Testis (tissue), 2 donors: ENCODE measurements at regions not wholly inside any gene's neighbourhood (a gene's known extent, or its start where the extent isn't known, plus 50 kb on each side); places are given as distances from the start of the nearest gene placed in this dataset.
"Not testable (repeated sequence)": the region's sequence is repeated elsewhere in the genome, so short reads cannot be mapped to it uniquely, and the experiment has no call there.

ENCODE experiments used
- POLR2A ChIP-seq: fragments of 450-650 bp; IDR thresholded peaks from one replicate; pipeline ENCODE4 v1.6.1; 2017; ENCODE audit warnings: antibody characterized with exemption, mild to moderate bottlenecking, moderate library complexity
- TF ChIP-seq, protein P1 (sequence below), 3 experiments: fragments of 450-650 bp in 2 of 3; fragments of 200-600 bp in 1 of 3; sonication (generic) in 1 of 3; IDR thresholded peaks; one replicate each; pipeline ENCODE4 v1.5.1; 2016 to 2019; ENCODE audit warnings: antibody characterized with exemption in 3 of 3, mild to moderate bottlenecking in 2 of 3, moderate library complexity in 1 of 3

DNA sequence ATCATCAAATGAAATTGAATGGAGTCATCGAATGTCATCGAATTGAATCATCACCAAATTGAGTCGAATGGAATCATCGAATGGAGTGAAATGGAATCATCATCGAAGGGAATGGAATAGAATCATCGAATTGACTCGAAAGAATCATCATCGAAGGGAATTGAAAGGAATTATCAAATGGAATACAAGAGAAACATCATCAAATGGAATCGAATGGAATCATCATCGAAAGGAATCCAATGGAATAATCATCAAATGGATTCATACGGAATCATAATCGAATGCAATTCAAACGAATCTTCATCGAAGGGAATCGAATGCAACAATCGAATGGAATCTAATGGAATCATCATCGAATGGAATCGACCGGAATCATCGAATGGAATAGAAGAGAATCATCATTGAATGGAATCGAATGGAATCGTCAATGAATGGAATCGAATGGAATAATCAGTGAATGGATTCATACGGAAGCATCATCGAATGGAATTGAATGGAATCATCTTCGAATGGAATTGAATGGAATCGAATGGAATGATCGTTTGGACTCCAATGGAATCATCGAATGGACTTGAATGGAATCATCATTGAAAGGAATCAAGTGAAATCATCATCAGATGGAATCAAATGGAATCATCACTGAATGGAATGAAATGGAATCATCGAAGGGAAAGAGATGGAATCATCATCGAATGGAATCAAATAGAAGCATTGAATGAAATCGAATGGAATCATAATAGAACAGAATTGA, 238.2 kb downstream of the SHCBP1 start:
- TF ChIP-seq, protein P1, sequence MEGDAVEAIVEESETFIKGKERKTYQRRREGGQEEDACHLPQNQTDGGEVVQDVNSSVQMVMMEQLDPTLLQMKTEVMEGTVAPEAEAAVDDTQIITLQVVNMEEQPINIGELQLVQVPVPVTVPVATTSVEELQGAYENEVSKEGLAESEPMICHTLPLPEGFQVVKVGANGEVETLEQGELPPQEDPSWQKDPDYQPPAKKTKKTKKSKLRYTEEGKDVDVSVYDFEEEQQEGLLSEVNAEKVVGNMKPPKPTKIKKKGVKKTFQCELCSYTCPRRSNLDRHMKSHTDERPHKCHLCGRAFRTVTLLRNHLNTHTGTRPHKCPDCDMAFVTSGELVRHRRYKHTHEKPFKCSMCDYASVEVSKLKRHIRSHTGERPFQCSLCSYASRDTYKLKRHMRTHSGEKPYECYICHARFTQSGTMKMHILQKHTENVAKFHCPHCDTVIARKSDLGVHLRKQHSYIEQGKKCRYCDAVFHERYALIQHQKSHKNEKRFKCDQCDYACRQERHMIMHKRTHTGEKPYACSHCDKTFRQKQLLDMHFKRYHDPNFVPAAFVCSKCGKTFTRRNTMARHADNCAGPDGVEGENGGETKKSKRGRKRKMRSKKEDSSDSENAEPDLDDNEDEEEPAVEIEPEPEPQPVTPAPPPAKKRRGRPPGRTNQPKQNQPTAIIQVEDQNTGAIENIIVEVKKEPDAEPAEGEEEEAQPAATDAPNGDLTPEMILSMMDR (IDR thresholded peaks at IDR 0.05), result not testable (repeated sequence)
- not testable (repeated sequence) for TF ChIP-seq POLR2A
